A172 (cell line): ENCODE measurements at regions not wholly inside any gene's neighbourhood (a gene's known extent, or its start where the extent isn't known, plus 50 kb on each side); places are given as distances from the start of the nearest gene placed in this dataset.
"Not testable (repeated sequence)": the region's sequence is repeated elsewhere in the genome, so short reads cannot be mapped to it uniquely, and the experiment has no call there.

Experiments used
- DNase-seq: peaks from one replicate; pipeline ENCODE4 v3.0.0-alpha.2; 2015; ENCODE audit warnings: low spot score

GRCh38 chr18:10085416-10085815 is 171.6 kb downstream of the VAPA start:
- DNase-seq: peak; percentile 49

GRCh38 chr18:10085876-10086275 is 172.1 kb downstream of the VAPA start:
- DNase-seq: no peak

- peak; percentile 22 for DNase-seq
Measured at GRCh38 chr18:10086458-10087210, 172.8 kb downstream of the VAPA start.

GRCh38 chr18:10088734-10089133 is 174.9 kb downstream of the VAPA start:
- DNase-seq: no peak

GRCh38 chr18:10089881-10090280 is 176.1 kb downstream of the VAPA start:
- DNase-seq: no peak

GRCh38 chr18:10090668-10091067 is 176.9 kb downstream of the VAPA start:
- no peak for DNase-seq

- no peak for DNase-seq
Measured at GRCh38 chr18:10093445-10093844, 179.6 kb downstream of the VAPA start.

- DNase-seq: peak; percentile 18
Measured at GRCh38 chr18:10094154-10094553, 180.3 kb downstream of the VAPA start.

GRCh38 chr18:10094655-10095054 is 180.8 kb downstream of the VAPA start:
- DNase-seq: no peak

GRCh38 chr18:10095356-10095755 is 181.5 kb downstream of the VAPA start:
- DNase-seq: no peak

- DNase-seq: no peak
Measured at GRCh38 chr18:10099539-10100140, 185.8 kb downstream of the VAPA start.

GRCh38 chr18:10100196-10100595 is 186.4 kb downstream of the VAPA start:
- no peak for DNase-seq

- no peak for DNase-seq
Measured at GRCh38 chr18:10100941-10101701, 187.3 kb downstream of the VAPA start.

- DNase-seq: no peak
Measured at GRCh38 chr18:10101729-10102128, 187.9 kb downstream of the VAPA start.

- DNase-seq: not testable (repeated sequence)
Measured at GRCh38 chr18:10105118-10105517, 191.3 kb downstream of the VAPA start.

GRCh38 chr18:10111191-10111590 is 197.4 kb downstream of the VAPA start:
- no peak for DNase-seq

- no peak for DNase-seq
Measured at GRCh38 chr18:10111944-10112343, 198.1 kb downstream of the VAPA start.

GRCh38 chr18:10113121-10114022 is 199.6 kb downstream of the VAPA start:
- DNase-seq: no peak

GRCh38 chr18:10114717-10115463 is 201.1 kb downstream of the VAPA start:
- no peak for DNase-seq

- no peak for DNase-seq
Measured at GRCh38 chr18:10116574-10116973, 202.8 kb downstream of the VAPA start.

GRCh38 chr18:10119528-10119927 is 205.7 kb downstream of the VAPA start:
- no peak for DNase-seq
